Progenitor cell of endocrine pancreas (in vitro differentiated cells): ENCODE measurements at regions not wholly inside any gene's neighbourhood (a gene's known extent, or its start where the extent isn't known, plus 50 kb on each side); places are given as distances from the start of the nearest gene placed in this dataset.

Experiments
- DNase-seq: peaks from one replicate; pipeline ENCODE4 v3.0.0; 2021; ENCODE audit warnings: low spot score; ENCODE audit not compliant: unreplicated experiment
- H3K27ac Mint-ChIP-seq: 2 replicates; pipeline ENCODE4 v1.8.0; 2021; ENCODE audit warnings: mild to moderate bottlenecking, moderate library complexity, mixed read lengths
- H3K27me3 Mint-ChIP-seq: 2 replicates; pipeline ENCODE4 v1.8.0; 2021; ENCODE audit warnings: mixed read lengths
- H3K36me3 Mint-ChIP-seq: 2 replicates; pipeline ENCODE4 v1.8.0; 2022; ENCODE audit warnings: mixed read lengths; ENCODE audit not compliant: insufficient read depth
- H3K4me1 Mint-ChIP-seq: 2 replicates; pipeline ENCODE4 v1.8.0; 2021; ENCODE audit warnings: low read depth, mixed read lengths
- H3K4me3 Mint-ChIP-seq: 2 replicates; pipeline ENCODE4 v1.8.0; 2021; ENCODE audit warnings: low read depth, mild to moderate bottlenecking, moderate library complexity, mixed read lengths
- H3K9me3 Mint-ChIP-seq: 2 replicates; pipeline ENCODE4 v1.8.0; 2021; ENCODE audit warnings: low read depth, mixed read lengths
- CTCF ChIP-seq: fragments of 200-600 bp; sonication (generic); IDR thresholded peaks from one replicate; pipeline ENCODE4 v1.5.0; 2021; ENCODE audit warnings: antibody characterized with exemption, mild to moderate bottlenecking; ENCODE audit not compliant: unreplicated experiment

- Mint-ChIP-seq H3K27ac (no peak overlapping the region), H3K27me3 (peaks cover 2% of the 10 kb centered on the region), H3K4me3 (no peak overlapping the region), H3K9me3 (no peaks in the 10 kb centered on the region), H3K4me1 (peaks cover 4% of the 10 kb centered on the region), H3K36me3 (no peaks in the 10 kb centered on the region)
- no peak for DNase-seq
- no peak for TF ChIP-seq CTCF
Measured at GRCh38 chr2:181370126-181370525, 87.1 kb upstream of the ITGA4 start.

DNA sequence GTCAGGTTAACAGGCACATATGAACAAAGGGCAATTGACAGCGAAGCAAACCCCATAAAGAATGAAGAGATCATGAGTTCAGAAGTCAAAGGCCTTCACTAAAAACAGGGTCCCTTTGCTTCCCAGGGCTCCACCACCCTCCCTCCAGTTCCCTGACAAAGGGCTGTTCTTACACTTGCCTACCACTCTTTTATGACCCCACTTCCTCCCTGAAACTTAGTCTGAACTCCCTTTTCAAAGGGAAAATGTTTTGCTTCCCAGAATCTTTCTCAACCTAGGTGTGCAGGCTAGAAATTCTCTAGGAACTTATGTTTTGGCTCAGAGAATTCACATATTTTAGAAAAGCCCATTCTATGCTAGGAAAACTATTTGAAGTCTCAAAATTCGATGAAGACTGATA is 86.0 kb upstream of the ITGA4 start:
- no peak for DNase-seq
- TF ChIP-seq CTCF, result no peak
- peaks cover 5% of the 10 kb centered on the region for H3K27me3 Mint-ChIP-seq
- H3K36me3 Mint-ChIP-seq, result no peaks in the 10 kb centered on the region
- no peaks in the 10 kb centered on the region for H3K9me3 Mint-ChIP-seq
- H3K4me1 Mint-ChIP-seq, result peaks cover 4% of the 10 kb centered on the region
- no peak overlapping the region for H3K4me3 Mint-ChIP-seq
- H3K27ac Mint-ChIP-seq, result no peak overlapping the region

- Mint-ChIP-seq H3K27ac (no peak overlapping the region), H3K4me1 (peaks cover 4% of the 10 kb centered on the region), H3K9me3 (no peaks in the 10 kb centered on the region), H3K4me3 (no peak overlapping the region), H3K27me3 (peaks cover 5% of the 10 kb centered on the region), H3K36me3 (no peaks in the 10 kb centered on the region)
- TF ChIP-seq CTCF, result no peak
- DNase-seq, result no peak
Measured at GRCh38 chr2:181371782-181372645, 85.2 kb upstream of the ITGA4 start.

DNA sequence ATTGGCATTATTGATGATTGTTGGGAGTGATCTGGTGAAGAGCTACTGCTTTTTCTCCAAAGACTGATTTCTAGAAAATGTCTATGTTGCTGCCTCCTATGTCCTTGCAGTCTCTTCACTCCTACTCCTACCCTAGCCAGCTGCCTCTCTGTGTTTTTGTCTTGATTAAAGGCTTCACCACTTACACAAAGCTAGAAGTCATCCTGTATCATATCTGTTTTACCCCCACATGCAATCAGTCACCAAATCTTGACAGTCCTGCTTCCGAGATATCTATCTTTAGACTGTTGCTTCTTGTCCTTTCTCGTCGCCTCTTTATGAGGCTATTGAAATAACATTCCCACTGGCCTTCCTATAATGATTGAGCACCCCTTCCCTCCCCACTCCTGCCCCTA is 84.5 kb upstream of the ITGA4 start:
- Mint-ChIP-seq H3K36me3 (no peaks in the 10 kb centered on the region), H3K4me3 (no peak overlapping the region), H3K4me1 (peaks cover 4% of the 10 kb centered on the region), H3K27ac (no peak overlapping the region), H3K27me3 (peaks cover 5% of the 10 kb centered on the region), H3K9me3 (no peaks in the 10 kb centered on the region)
- DNase-seq, result no peak
- no peak for TF ChIP-seq CTCF

GRCh38 chr2:181374781-181375675 is 82.2 kb upstream of the ITGA4 start:
- TF ChIP-seq CTCF, result no peak
- no peak for DNase-seq
- peaks cover 5% of the 10 kb centered on the region for H3K27me3 Mint-ChIP-seq
- H3K27ac Mint-ChIP-seq, result no peak overlapping the region
- H3K4me1 Mint-ChIP-seq, result peaks cover 4% of the 10 kb centered on the region
- no peak overlapping the region for H3K4me3 Mint-ChIP-seq
- H3K9me3 Mint-ChIP-seq, result no peaks in the 10 kb centered on the region
- no peaks in the 10 kb centered on the region for H3K36me3 Mint-ChIP-seq
